GM19324 (cell line): ENCODE measurements at regions not wholly inside any gene's neighbourhood (a gene's known extent, or its start where the extent isn't known, plus 50 kb on each side); places are given as distances from the start of the nearest gene placed in this dataset.
"Not testable (repeated sequence)": the region's sequence is repeated elsewhere in the genome, so short reads cannot be mapped to it uniquely, and the experiment has no call there.

Experiments
- ATAC-seq: cut with Tn5 transposase; IDR thresholded peaks from one replicate; pipeline ENCODE4 v1.9.1; 2021; ENCODE audit warnings: mild to moderate bottlenecking, moderate library complexity; ENCODE audit not compliant: unreplicated experiment, low FRiP score

- ATAC-seq = no peak
Observed at GRCh38 chr10:2592360-2593160, 474.8 kb upstream of the PFKP start.

GRCh38 chr10:2589196-2589595 lies 478.2 kb upstream of the PFKP start:
- ATAC-seq = no peak

DNA sequence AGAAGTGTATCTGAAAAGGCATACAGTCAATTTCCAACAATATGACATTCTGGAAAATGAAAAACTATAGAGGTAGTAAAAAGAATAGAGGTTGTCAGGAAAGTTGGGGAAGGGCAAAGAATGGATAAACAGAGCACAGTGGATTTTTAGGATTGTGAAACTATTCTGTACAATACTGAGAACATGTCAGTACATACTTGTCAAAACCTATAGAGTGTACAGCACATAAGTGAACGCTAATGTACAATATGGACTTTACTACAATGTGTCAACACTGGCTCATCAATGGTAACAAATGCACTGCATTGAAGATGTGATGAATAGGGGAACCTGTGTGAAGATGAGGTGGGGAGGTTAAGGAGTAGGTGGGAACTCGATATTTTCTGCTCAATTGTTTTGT lies 483.0 kb upstream of the PFKP start:
- no peak for ATAC-seq

GRCh38 chr10:2576892-2577291 lies 490.5 kb upstream of the PFKP start:
- no peak for ATAC-seq

DNA sequence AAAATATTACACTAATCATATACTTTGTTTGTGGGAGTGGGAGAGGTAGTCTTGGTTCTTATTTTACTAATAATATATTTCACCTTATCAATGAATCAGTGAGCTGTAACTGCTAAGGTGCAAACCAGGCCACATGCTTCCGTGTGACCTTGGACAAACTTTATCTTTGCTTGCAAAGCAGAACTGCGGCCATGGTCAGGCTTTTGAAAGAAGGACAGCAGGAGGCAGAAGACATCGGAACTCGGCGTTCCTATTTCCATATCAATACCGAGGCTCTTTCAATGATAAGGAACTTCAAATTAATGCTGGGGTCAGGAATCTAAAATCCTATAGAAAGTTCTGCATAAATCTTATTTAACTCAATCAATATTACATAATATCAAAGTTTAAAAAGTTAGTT lies 491.9 kb upstream of the PFKP start:
- no peak for ATAC-seq

DNA sequence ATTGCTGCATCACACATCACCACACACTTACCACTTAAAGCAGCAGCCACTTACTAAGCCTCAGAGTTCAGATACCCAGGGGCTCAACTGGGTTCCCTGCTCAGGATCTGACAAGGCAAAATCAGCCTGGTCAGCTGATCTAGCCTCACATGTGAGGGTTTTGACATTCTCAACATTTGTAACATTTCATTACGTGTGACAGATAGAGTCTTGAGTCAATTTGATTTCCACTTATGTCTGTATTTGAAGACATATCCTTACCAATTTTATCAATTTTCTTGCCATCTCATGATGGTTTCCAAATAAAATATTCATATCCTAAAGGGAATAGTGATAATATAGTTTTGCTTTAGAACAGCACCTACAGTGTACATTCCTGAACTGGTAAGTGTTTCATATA lies 494.7 kb upstream of the PFKP start:
- ATAC-seq = no peak

DNA sequence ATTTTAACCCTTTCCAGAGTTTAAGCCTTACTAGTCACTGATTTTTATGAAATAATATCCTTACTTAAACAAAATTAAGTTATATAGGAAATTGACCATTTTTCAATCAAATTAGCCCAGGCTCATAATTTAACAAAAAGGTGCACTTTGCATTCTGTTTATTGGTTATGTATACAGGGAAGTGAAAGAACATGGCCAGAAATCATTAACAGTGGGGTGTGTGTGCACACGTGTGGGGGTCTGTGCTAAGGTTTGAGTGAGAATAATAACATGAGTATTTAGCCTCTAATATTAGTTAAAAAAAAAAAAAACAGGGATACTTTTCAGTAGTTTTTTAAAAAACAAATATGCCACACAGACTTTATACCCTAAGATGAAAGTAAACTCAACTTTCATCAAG lies 510.5 kb upstream of the PFKP start:
- no peak for ATAC-seq

GRCh38 chr10:2548071-2548470 lies 519.3 kb upstream of the PFKP start:
- ATAC-seq = no peak

DNA sequence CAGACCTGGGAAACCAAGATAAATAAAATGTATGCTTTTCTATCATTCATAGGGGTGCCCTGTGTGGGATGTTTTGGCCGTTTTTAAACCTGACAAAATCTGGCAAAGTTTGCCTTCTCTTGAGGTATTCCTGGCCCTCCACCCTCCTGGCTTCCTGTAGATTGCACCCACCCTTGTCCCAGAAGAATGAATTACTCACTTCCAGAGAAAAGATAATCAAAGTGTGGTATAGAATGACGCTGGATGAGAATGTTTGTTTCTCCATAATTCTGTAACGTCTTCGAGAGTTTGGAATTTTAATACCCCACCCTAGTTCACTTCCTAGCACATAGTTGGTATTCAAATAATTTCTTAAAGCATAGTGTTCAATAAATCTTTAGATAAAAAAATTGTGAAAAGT lies 519.7 kb upstream of the PFKP start:
- ATAC-seq = no peak

DNA sequence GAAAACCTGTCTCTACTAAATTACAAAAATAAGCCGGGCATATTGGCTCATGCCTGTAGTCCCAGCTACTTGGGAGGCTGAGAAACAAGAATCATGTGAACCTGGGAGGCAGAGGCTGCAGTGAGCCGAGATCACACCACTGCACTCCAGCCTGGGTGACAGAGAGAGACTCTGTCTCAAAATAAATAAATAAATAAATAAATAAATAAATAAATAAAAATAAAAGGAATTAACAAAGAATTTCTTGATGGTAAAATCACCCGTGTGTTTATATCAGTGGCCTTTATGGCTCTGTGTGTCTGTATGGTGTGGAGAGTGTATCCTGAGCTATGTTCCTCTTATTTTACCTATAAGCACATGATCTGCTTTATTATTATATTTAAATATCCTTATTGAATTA lies 520.5 kb upstream of the PFKP start:
- ATAC-seq = not testable (repeated sequence)

DNA sequence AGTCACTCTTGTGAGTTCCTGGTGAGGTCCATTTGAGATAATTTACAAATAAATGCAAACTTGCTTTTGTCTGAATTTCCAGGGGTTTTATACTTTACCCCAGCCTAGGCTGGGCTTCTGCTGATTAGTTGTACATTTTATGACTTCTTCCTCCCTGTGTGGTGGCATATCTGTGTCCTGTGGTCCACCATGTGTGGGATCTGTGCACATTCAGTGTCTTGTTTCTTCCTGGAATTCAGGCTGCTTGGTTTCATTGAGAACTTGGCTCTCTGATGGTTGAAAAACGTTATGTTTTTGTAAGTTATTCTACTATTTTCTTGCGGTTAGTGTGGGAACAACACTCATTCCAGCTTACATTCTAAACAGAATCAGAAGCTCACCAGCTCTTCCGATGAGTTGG lies 523.4 kb upstream of the PFKP start:
- ATAC-seq = no peak

DNA sequence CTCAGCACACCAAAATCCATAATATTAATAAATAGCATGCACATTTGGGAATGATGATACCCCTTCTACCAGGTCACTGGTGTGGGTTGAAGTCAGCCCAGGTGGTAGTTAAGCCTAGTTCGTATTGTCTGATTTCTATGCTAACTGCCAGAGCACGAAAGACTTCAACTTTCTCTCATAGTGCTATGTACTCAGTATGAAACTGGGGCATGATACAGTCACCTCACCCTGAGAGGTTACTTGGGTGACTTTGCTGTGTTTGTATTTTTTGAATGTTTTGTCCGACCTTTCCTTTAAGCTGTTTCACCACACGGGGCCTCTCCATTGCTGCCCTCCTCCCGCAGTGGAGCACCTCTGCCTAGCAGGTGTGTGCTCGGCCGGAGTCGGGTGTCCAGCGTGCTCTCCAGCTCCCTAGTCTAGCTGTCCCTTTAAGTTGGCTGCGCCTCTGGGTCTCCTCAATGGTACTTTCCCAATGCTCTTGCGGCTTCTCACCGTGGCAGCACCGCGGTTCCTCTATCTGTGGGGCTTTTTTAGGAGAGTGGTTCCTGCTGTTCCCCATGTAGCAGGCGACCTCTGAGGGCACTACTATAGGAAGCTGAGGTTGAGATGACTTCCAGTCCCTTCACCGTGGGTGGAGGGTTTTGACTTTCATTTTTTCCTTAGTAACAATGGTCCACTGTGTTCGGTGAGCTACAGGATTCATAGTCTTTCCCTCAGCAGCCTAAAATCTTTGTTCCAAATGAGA lies 524.0 kb upstream of the PFKP start:
- no peak for ATAC-seq

DNA sequence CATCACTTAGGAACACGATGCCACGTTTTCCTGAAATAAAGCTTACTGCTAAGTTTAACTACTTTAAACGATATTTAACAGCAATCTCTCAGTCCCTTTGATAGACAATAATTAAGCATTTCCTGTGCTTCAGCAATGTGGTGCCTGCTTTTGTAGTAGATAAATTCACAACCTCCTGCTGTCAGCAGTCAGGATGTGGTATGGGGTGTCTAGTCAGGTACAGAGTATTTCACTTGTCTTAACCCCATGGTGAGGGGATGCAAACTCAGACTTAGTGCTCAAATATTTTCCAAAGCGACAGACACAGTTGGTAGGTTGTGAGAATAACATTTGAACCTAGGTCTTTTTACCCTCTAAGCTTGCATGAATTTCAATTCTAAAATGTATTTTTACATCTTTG lies 526.2 kb upstream of the PFKP start:
- ATAC-seq = no peak

GRCh38 chr10:2529945-2530344 lies 537.4 kb upstream of the PFKP start:
- ATAC-seq = no peak

GRCh38 chr10:2525781-2526180 lies 541.6 kb upstream of the PFKP start:
- ATAC-seq = no peak

- no peak for ATAC-seq
Observed at GRCh38 chr10:2519139-2519538, 548.2 kb upstream of the PFKP start.

DNA sequence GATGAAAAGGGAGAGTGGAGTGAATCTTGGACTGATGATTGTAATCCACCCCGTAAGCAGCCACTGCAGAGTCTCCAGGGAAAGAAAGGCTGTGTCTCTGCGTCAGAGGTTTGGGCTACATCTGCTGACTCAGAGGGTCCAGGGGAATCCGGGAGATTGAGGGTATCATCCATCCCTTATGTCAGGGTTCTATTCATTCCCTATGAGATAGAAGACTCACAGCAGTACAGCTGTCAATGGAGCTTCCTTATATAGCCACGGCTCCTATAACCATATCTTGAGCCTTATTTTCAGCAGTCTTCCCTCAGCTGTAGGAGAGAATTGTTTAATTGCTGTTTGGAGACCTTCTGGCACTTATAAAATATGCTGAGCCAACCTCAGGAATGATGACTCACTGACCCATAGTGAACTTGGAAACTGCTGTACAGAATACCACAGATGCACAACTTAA lies 558.2 kb upstream of the PFKP start:
- no peak for ATAC-seq

DNA sequence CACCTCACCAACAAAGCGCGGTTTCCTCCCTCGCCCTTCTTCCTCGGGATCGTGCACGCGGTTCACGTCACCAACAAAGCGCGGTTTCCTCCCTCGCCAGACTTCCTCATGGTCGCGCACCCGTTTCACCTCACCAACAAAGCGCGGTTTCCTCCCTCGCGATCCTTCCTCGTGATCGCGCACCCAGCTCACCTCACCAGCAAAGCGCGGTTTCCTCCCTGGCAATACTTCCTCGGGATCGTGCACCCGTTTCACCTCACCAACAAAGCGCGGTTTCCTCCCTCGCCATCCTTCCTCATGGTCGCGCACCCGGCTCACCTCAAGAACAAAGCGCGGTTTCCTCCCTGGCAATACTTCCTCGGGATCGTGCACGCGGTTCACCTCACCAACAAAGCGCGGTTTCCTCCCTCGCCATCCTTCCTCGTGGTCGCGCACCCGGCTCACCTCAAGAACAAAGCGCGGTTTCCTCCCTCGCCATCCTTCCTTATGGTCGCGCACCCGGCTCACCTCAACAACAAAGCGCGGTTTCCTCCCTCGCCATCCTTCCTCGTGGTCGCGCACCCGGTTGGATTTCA lies 565.9 kb upstream of the PFKP start:
- ATAC-seq = not testable (repeated sequence)

- no peak for ATAC-seq
Observed at GRCh38 chr10:2494399-2494798, 572.9 kb upstream of the PFKP start.

DNA sequence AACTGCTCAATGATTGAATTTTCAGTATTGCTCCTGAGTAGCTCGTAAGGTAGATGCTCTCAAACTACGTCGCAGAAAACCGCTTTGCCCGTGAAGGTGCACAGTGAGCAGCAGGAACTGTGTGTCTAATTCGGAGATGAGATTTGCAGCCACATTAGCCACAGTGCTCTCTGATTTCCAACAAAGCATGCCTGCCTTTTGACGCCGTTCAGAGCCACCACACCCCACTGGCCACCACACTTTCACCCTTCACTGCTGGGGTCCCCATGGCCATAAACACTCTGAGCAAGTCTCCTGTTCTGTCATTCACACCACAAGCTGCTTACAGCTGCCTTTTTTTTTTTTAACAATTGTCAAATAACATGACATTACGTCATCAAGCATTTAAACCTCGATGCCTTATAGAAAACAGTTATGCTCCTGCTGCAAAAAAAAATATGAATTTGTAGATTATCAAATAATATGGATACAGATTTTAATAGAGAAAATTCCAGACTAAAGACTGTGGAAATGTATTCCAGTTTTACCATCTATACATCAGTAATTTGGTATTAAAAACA lies 578.8 kb upstream of the PFKP start:
- ATAC-seq = no peak

- no peak for ATAC-seq
Observed at GRCh38 chr10:2487921-2488320, 579.4 kb upstream of the PFKP start.
